Retinal pigment epithelial cell (primary cell): ENCODE measurements at regions not wholly inside any gene's neighbourhood (a gene's known extent, or its start where the extent isn't known, plus 50 kb on each side); places are given as distances from the start of the nearest gene placed in this dataset.
"Not testable (repeated sequence)": the region's sequence is repeated elsewhere in the genome, so short reads cannot be mapped to it uniquely, and the experiment has no call there.

Source experiments
- DNase-seq: peaks from one replicate; pipeline ENCODE4 v3.0.0-alpha.2; 2010; ENCODE audit warnings: low read depth
- H3K4me3 ChIP-seq: 2 replicates; pipeline ENCODE4 v1.5.1; 2011; ENCODE audit warnings: mild to moderate bottlenecking, low read length, control low read depth, moderate library complexity
- TF ChIP-seq, protein P1 (sequence below): conservative IDR thresholded peaks from 2 replicates; pipeline ENCODE4 v1.5.1; 2011; ENCODE audit warnings: low read depth, low read length, control low read depth, inconsistent platforms

DNA sequence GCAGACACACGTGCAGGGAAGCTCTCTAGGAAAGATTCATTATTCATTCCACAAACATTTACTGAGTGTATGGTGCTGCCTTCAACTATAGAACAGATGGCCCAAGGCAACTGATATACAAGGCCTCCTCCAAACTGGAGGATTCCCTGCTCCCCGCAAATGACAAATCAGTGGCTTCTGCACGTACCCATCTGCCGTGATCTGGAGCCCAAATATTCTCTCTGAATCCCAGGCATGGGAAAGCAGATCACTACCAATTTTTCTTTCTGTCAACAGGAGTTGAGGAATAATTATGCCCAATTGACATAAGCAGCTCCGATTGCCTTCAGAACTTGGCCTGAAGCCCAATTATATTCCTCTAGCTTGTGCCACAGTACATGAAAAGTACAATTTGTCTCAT lies 174.2 kb upstream of the CCDC196 start:
- TF ChIP-seq, protein P1, sequence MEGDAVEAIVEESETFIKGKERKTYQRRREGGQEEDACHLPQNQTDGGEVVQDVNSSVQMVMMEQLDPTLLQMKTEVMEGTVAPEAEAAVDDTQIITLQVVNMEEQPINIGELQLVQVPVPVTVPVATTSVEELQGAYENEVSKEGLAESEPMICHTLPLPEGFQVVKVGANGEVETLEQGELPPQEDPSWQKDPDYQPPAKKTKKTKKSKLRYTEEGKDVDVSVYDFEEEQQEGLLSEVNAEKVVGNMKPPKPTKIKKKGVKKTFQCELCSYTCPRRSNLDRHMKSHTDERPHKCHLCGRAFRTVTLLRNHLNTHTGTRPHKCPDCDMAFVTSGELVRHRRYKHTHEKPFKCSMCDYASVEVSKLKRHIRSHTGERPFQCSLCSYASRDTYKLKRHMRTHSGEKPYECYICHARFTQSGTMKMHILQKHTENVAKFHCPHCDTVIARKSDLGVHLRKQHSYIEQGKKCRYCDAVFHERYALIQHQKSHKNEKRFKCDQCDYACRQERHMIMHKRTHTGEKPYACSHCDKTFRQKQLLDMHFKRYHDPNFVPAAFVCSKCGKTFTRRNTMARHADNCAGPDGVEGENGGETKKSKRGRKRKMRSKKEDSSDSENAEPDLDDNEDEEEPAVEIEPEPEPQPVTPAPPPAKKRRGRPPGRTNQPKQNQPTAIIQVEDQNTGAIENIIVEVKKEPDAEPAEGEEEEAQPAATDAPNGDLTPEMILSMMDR: no peak
- H3K4me3 ChIP-seq: no peak overlapping the region
- DNase-seq: no peak

DNA sequence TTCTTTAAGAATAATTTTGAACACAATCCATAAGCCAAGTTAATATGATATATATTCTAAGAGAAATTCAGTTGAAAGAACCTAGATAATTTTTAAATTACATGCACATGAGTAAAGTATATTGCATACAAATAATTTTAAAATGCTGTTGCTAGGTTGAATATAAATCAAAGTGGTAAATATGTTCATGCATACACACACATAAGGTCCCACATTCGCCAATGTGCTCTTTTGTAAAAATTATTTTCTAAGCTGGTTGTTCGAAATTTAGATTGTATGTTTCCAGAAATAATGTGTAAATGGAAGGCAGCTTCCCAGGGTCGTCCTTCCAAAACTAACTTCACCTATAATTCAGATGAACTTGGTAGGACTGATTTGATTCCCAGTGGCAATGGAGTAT lies 173.7 kb upstream of the CCDC196 start:
- TF ChIP-seq, protein P1: no peak
- H3K4me3 ChIP-seq: no peak overlapping the region
- DNase-seq: no peak

DNA sequence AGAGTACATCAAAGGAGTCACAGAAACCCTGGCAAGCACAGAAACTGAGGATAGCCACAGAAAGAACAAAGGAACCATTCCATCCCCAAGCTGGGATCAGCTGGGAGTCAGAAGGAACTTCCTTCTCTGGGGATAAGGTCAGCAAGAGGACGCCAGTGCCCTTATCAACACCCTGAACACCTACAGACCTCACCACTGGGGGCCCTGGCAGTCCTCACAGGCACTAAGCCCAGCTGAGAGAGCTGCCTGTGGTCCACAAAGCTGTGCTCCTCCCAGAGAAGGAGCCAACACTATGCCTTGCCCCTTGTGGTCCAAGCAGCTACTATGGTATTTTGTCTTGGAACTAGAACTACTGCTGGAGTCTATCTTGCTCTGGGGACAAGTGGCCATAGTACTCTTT lies 171.1 kb upstream of the CCDC196 start:
- TF ChIP-seq, protein P1: no peak

DNA sequence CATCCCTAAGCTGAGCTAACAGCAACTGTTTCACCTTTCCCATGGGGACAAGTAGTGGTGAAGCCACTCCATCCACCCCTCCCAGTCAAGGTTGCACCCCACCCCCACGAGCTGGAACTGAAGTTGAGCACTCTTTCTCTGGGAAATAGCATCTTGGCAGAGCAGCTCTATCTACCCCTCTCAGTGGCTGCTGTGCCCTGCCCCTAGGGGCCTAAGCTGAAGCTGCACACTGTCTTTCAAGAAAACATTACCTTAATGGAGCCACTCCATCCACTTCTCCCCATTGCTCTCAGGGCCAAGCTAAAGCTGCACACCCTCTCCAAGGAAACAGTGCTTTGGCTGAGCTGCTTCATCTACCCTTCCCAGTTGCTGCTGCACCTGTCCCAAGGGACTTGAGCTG lies 170.6 kb upstream of the CCDC196 start:
- DNase-seq: no peak
- TF ChIP-seq, protein P1: no peak
- H3K4me3 ChIP-seq: no peak overlapping the region

More for the DNA sequence above, 171.1 kb upstream of the CCDC196 start:
- DNase-seq: no peak
- H3K4me3 ChIP-seq: no peak overlapping the region

DNA sequence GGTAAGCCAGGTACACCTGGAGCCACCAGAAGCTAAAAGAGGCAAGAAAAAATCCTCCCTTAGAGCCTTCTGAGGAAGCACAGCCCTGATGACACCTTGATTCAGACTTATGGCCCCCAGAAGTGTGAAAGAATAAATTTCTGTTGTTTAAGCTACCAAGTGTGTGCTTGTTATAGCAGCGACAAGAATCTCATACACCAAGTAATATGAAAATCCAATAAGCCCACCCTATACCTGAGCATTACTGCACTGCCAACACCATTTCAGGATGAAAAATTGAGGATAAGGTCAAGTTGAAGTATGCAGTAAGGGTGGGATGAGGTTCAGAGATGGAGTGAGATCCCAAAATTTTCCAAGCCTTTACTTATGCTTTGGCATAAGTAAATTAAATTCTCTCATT lies 163.6 kb upstream of the CCDC196 start:
- H3K4me3 ChIP-seq: no peak overlapping the region
- no peak for DNase-seq
- TF ChIP-seq, protein P1: no peak

DNA sequence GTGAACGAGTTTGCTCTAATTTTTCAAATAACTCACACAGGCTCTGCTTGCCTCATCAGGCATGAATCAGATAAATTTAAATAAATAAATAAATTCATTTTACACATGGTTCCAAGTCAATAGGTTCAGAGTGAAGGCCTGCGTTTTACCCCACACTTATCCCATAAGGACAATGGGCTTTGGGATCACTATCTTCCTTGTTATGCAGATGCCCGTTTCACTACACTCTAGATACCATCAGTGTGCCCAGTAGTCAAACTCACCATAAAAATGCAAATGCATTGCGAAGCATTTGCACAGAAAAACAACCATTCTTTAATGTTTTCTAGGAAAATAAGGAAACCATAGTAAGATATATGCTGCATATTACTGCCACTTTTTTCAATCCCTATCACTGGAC lies 155.9 kb upstream of the CCDC196 start:
- no peak for DNase-seq
- H3K4me3 ChIP-seq: no peak overlapping the region
- TF ChIP-seq, protein P1: no peak

DNA sequence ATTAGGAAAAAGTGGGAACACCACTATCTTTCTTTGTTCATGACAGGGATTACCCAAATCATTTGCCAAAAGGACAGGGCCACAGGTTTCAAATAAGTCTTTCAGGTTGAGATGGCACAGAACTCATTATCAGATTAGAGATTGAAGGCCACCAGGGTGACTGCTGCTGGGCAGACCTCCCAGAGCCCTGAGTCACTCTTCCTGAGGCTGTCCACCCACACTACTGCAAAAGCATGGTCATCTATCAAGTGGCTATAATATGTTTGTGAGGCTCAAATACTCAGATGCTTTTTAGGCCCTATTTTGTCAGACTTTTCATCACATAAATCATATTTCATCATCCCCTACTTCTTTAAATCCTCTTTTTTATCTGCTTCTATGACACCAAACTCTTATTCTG lies 155.3 kb upstream of the CCDC196 start:
- DNase-seq: no peak
- H3K4me3 ChIP-seq: no peak overlapping the region
- TF ChIP-seq, protein P1: no peak

DNA sequence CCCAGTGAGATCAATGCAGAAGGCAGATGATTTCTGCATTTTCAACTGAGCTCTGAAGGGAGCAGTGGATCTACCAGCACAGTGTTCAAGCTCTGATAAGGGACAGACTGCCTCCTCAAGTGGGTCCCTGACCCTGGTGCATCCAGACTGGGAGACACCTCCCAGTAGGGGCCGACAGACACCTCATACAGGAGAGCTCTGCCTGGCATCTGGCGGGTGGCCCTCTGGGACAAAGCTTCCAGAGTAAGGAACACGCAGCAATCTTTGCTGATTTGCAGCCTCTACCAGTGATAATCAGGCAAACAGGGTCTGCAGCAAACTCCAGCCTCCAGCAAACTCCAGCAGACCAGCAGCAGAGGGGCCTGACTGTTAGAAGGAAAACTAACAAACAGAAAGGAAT lies 152.9 kb upstream of the CCDC196 start:
- H3K4me3 ChIP-seq: not testable (repeated sequence)

More for the DNA sequence above, 152.9 kb upstream of the CCDC196 start:
- not testable (repeated sequence) for DNase-seq
